K562 (cell line): ENCODE measurements at regions not wholly inside any gene's neighbourhood (a gene's known extent, or its start where the extent isn't known, plus 50 kb on each side); places are given as distances from the start of the nearest gene placed in this dataset.

Source experiments
- ATAC-seq: fragments of 200-7000 bp; cut with Tn5 transposase; 3 replicates; pipeline ENCODE4 v1.9.1; 2020; ENCODE audit warnings: moderate library complexity
- BruUV-seq: library from RNA; stranded (reverse); fragments of 400-500 nt; replicated peaks from 2 replicates; lab custom pipeline; 2021; lab: Mats Ljungman, UMichigan
- CTCF ChIA-PET: fragments of 300-600 bp; formaldehyde crosslinking; extraction: SDS; loops from one replicate; lab custom pipeline; 2021; ENCODE audit warnings: low intra/inter-chr PET ratio; lab: Yijun Ruan, JAX
- POLR2A ChIA-PET: fragments of 300-600, 350-650 bp; sonication (Branson Sonifier 250); formaldehyde crosslinking; extraction: SDS; loops from one replicate; lab custom pipeline; 2021; ENCODE audit warnings: antibody characterized with exemption, inconsistent platforms; lab: Yijun Ruan, JAX
- DNase-seq, 4 experiments: peaks; one replicate each; pipeline versions ENCODE4 v3.0.0 to v3.0.0-alpha.2; 2011 to 2018; ENCODE audit warnings: low spot score in 3 of 4, mixed read lengths in 3 of 4; ENCODE audit errors: extremely low read depth in 1 of 4
- FAIRE-seq: peaks from 2 replicates; lab custom pipeline; 2011; peaks lifted over from hg19 to GRCh38; lab: Jason Lieb, UNC
- H2AFZ ChIP-seq: 2 replicates; pipeline ENCODE4 v1.6.0; 2011; ENCODE audit warnings: low read depth, low read length, control low read depth, inconsistent platforms
- H3K27ac ChIP-seq: fragments of 200-600 bp; 3 replicates; pipeline ENCODE4 v1.8.0; 2011; ENCODE audit warnings: low read depth, mild to moderate bottlenecking, control low read depth, inconsistent platforms, low read length, moderate library complexity, mixed read lengths; ENCODE audit errors: extremely low read depth
- H3K27me3 ChIP-seq, 2 experiments: fragments of 300-600 bp in 1 of 2; 2 replicates in 1 of 2; 3 replicates in 1 of 2; pipeline versions ENCODE4 v1.6.0 to v1.8.0; 2011; ENCODE audit warnings: inconsistent platforms in 2 of 2, low read length in 2 of 2, mild to moderate bottlenecking in 1 of 2, mixed read lengths in 1 of 2, moderate library complexity in 1 of 2; ENCODE audit not compliant: control insufficient read depth in 2 of 2, insufficient read depth in 2 of 2
- H3K36me3 ChIP-seq: fragments of 300-600 bp; 3 replicates; pipeline ENCODE4 v1.8.0; 2011; ENCODE audit warnings: mild to moderate bottlenecking, low read length, inconsistent platforms; ENCODE audit not compliant: control insufficient read depth, insufficient read depth
- H3K4me1 ChIP-seq, 2 experiments: fragments of 200-600 bp in 1 of 2; replicated peaks in 1 of 2; 2 replicates in 1 of 2; 3 replicates in 1 of 2; pipeline versions ENCODE4 v1.5.1 to v1.8.0; 2011; ENCODE audit warnings: inconsistent platforms in 2 of 2, low read length in 2 of 2, mild to moderate bottlenecking in 1 of 2, mixed read lengths in 1 of 2, moderate library complexity in 1 of 2; ENCODE audit not compliant: control insufficient read depth in 2 of 2, insufficient read depth in 2 of 2
- H3K4me2 ChIP-seq: 2 replicates; pipeline ENCODE4 v1.6.1; 2011; ENCODE audit warnings: low read length, control low read depth, inconsistent platforms, mixed read lengths; ENCODE audit not compliant: insufficient read depth
- H3K4me3 ChIP-seq: fragments of 200-600 bp; sonication (generic), shearing (Covaris generic); 2 replicates; pipeline ENCODE4 v1.5.1; 2016; ENCODE audit warnings: control low read depth, inconsistent platforms
- H3K79me2 ChIP-seq: fragments of 200-600 bp; 3 replicates; pipeline ENCODE4 v1.8.0; 2011; ENCODE audit warnings: low read length, inconsistent platforms; ENCODE audit not compliant: control insufficient read depth, insufficient read depth
- H3K9ac ChIP-seq, 2 experiments: 2 replicates each; pipeline versions ENCODE4 v1.6.0 to v1.6.1; 2011; ENCODE audit warnings: low read depth in 2 of 2, low read length in 2 of 2, control low read depth in 1 of 2, inconsistent platforms in 1 of 2, mild to moderate bottlenecking in 1 of 2, mixed read lengths in 1 of 2; ENCODE audit not compliant: insufficient read depth in 1 of 2
- H3K9me1 ChIP-seq: one replicate; pipeline ENCODE4 v1.6.0; 2011; ENCODE audit warnings: inconsistent platforms, mild to moderate bottlenecking, low read length, moderate library complexity; ENCODE audit not compliant: control insufficient read depth, insufficient read depth
- H3K9me3 ChIP-seq: replicated peaks from 2 replicates; pipeline ENCODE4 v1.5.1; 2011; ENCODE audit warnings: low read depth, low read length, inconsistent platforms; ENCODE audit not compliant: control insufficient read depth, insufficient read depth
- H4K20me1 ChIP-seq: replicated peaks from 2 replicates; pipeline ENCODE4 v1.6.1; 2011; ENCODE audit warnings: low read length, inconsistent platforms, mixed read lengths; ENCODE audit not compliant: control insufficient read depth, insufficient read depth
- BRCA1 ChIP-seq, 2 experiments: fragments of 450-650 bp in 1 of 2; sonication (generic) in 1 of 2; formaldehyde crosslinking in 1 of 2; IDR thresholded peaks; 2 replicates each; pipeline versions ENCODE4 v1.5.0 to v1.6.1; 2017 to 2020; ENCODE audit warnings: mild to moderate bottlenecking in 1 of 2, missing genetic modification reagents in 1 of 2
- MAFF ChIP-seq: IDR thresholded peaks from 2 replicates; pipeline ENCODE4 v1.6.1; 2012; ENCODE audit warnings: low read length, improper control_type of control experiment
- MAFG ChIP-seq: fragments of 450-650 bp; conservative IDR thresholded peaks from 2 replicates; pipeline ENCODE4 v1.6.1; 2016; ENCODE audit warnings: missing genetic modification characterization, missing compliant biosample characterization
- MAFK ChIP-seq: IDR thresholded peaks from 2 replicates; pipeline ENCODE4 v1.6.1; 2011; ENCODE audit warnings: low read length, improper control_type of control experiment
- PBX2 ChIP-seq, 2 experiments: IDR thresholded peaks in 1 of 2; conservative IDR thresholded peaks in 1 of 2; 2 replicates each; pipeline ENCODE4 v1.6.1; 2016; ENCODE audit warnings: low read depth in 2 of 2, mild to moderate bottlenecking in 1 of 2, missing compliant biosample characterization in 1 of 2, missing genetic modification characterization in 1 of 2, moderate library complexity in 1 of 2
- ZNF316 ChIP-seq: fragments of 450-650 bp; IDR thresholded peaks from 2 replicates; pipeline ENCODE4 v1.6.1; 2016
- WGBS: fragments of 100-300 bp; shearing (Covaris generic); methylation state at CpG from one replicate; pipeline ENCODE4 v1.1.6; 2016; ENCODE audit warnings: low coverage, mixed read lengths; ENCODE audit not compliant: insufficient coverage; ENCODE audit errors: missing lambda C conversion rate; 5-methylcytosine and 5-hydroxymethylcytosine counted together
- in situ Hi-C: fragments of 300-500 bp; cut with MboI; formaldehyde crosslinking; loops from 4 replicates; pipeline ENCODE4 v1.15.0; 2018; ENCODE audit warnings: inconsistent platforms, mixed read lengths
- intact Hi-C: fragments of 100-400 bp; cut with micrococcal nuclease; formaldehyde crosslinking; loops from 2 replicates; pipeline ENCODE4 v1.14.2; 2022

DNA sequence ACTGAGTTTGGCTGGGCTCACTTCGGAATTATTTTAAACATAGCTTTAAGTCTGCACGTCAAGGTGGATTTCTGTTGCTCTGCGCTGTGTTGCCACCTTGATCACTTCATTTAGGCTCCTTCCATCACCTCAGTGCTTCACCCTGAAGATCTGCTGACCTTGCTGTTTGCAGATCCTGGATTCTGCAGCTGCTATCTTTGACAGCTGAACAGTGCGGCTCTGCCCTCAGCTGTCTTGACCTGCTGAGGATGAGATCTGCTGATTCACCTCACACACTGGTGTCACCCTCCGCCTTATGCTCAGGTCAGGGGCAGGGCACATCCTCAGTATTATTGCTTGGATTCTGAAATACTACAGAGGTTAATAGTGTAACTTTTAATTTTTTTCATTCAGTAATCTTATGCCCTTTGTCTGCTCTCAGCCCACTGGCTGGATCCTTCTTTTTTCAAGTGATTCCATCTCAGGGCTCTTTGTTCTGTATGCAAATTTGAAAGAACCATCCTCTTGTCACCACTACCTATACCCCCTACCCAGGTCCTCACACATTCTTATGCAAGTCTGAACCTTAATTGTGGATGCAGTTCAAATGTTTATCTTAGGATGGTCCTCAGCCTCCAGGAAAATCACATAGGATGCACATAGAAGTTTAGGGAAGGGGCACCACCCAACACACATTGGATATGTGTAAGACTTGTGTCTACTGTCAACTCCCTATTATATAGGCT lies 364.0 kb downstream of the OLFM3 start:
- H3K4me1 ChIP-seq = no peaks in the 10 kb centered on the region
- no peak overlapping the region for H3K4me2 ChIP-seq
- no peak overlapping the region for H3K9ac ChIP-seq
- DNase-seq = no peak
- no peaks in the 10 kb centered on the region for H3K9me1 ChIP-seq
- ChIA-PET CTCF (no interaction called here), POLR2A (no interaction called here)
- no peaks in the 10 kb centered on the region for H4K20me1 ChIP-seq
- no peak overlapping the region for H3K4me3 ChIP-seq
- no peak overlapping the region for H2AFZ ChIP-seq
- H3K9me3 ChIP-seq = 0 out of 2 replicates have a peak, but pooled peaks cover 2% of the 10 kb centered on the region
- H3K27ac ChIP-seq = no peak overlapping the region
- FAIRE-seq = no peak
- in situ Hi-C loops (no loop called here), intact Hi-C loops (no loop called here)
- 3% methylated on average over 5 of the region's 5 CpGs for WGBS
- no peak for ATAC-seq
- TF ChIP-seq MAFF = peak; percentile 28; the same call in 1 of the 2 replicates
- no peak for TF ChIP-seq PBX2 (CRISPR knock-in tag; IDR thresholded peaks at IDR 0.05; ENCODE audit: low read depth)
- no peak for TF ChIP-seq PBX2 (tag; conservative IDR thresholded peaks at IDR 0.05; ENCODE audit: low read depth)
- peak; percentile 31; the same call in 1 of the 2 replicates for TF ChIP-seq ZNF316
- peak; percentile 36; the same call in 1 of the 2 replicates for TF ChIP-seq MAFK
- no peak for TF ChIP-seq BRCA1 (IDR thresholded peaks at IDR 0.05)
- no peak for TF ChIP-seq BRCA1 (CRISPR knock-in tag; IDR thresholded peaks at IDR 0.05)
- peak; percentile 31; the same call in 1 of the 2 replicates for TF ChIP-seq MAFG (tag)
- H3K36me3 ChIP-seq = no peaks in the 10 kb centered on the region
- no peaks in the 10 kb centered on the region for H3K79me2 ChIP-seq
- BruUV-seq = no TSS peak
- no peaks in the 10 kb centered on the region for H3K27me3 ChIP-seq
